Breast epithelium (tissue), 3 donors: ENCODE measurements at regions not wholly inside any gene's neighbourhood (a gene's known extent, or its start where the extent isn't known, plus 50 kb on each side); places are given as distances from the start of the nearest gene placed in this dataset.

ENCODE experiments used
- CTCF ChIP-seq, 3 donors: fragments of 450-650 bp; IDR thresholded peaks; one replicate each; pipeline ENCODE4 v1.5.1; 2016 to 2017; ENCODE audit warnings: antibody characterized with exemption in 3 of 3, mild to moderate bottlenecking in 3 of 3, moderate library complexity in 3 of 3
- POLR2A ChIP-seq: fragments of 450-650 bp; IDR thresholded peaks from one replicate; pipeline ENCODE4 v1.6.1; 2016; ENCODE audit warnings: antibody characterized with exemption, mild to moderate bottlenecking, moderate library complexity
- POLR2AphosphoS5 ChIP-seq, 3 donors: sonication (generic); formaldehyde crosslinking; IDR thresholded peaks; one replicate each; pipeline ENCODE4 v1.6.1; 2017; ENCODE audit warnings: antibody characterized with exemption in 3 of 3

GRCh38 chr2:150140777-150141176 is 346.7 kb downstream of the RND3 start:
- no peak for TF ChIP-seq CTCF (IDR thresholded peaks at IDR 0.05)
- no peak for TF ChIP-seq POLR2A
- no peak for TF ChIP-seq POLR2AphosphoS5 (IDR thresholded peaks at IDR 0.05)
